ENCODE measurements at regions not wholly inside any gene's neighbourhood (a gene's known extent, or its start where the extent isn't known, plus 50 kb on each side); places are given as distances from the start of the nearest gene placed in this dataset.

DNA sequence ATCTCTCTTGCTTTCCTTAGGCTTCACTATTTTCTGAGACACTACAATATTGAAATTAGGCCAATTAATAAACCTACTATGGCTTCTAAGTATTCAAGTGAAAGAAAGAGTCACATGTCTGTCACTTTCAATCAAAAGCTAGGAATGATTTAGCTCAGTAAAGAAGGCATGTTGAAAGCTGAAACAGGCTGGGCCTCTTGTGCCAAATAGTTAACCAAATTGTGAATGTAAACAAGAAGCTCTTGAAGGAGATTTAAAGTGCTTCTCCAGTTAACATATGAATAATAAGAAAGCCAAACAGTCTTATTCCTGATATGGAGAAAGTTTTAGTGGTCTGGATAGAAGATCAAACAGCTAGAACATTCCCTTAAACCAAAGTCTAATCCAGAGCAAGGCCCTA lies 236.3 kb downstream of the OTOR start:
- no peak overlapping the region for H3K4me3 ChIP-seq (ENCODE audit: insufficient read depth, low read depth, low read length, poor library complexity, severe bottlenecking)
- no peaks in the 10 kb centered on the region for H3K9me3 ChIP-seq (ENCODE audit: control insufficient read depth, low read length)
- no peaks in the 10 kb centered on the region for H3K4me1 ChIP-seq (ENCODE audit: control insufficient read depth, insufficient read depth, low read length, poor library complexity, severe bottlenecking)
- H3K27ac ChIP-seq (ENCODE audit: insufficient read depth, low read length, poor library complexity, severe bottlenecking): no peak overlapping the region
- DNase-seq: no peak
- no peaks in the 10 kb centered on the region for H3K36me3 ChIP-seq (ENCODE audit: control insufficient read depth, insufficient read depth, low read length)
- H3K27me3 ChIP-seq (replicated peaks; ENCODE audit: control insufficient read depth, insufficient read depth, low read length, poor library complexity, severe bottlenecking): no peaks in the 10 kb centered on the region

DNA sequence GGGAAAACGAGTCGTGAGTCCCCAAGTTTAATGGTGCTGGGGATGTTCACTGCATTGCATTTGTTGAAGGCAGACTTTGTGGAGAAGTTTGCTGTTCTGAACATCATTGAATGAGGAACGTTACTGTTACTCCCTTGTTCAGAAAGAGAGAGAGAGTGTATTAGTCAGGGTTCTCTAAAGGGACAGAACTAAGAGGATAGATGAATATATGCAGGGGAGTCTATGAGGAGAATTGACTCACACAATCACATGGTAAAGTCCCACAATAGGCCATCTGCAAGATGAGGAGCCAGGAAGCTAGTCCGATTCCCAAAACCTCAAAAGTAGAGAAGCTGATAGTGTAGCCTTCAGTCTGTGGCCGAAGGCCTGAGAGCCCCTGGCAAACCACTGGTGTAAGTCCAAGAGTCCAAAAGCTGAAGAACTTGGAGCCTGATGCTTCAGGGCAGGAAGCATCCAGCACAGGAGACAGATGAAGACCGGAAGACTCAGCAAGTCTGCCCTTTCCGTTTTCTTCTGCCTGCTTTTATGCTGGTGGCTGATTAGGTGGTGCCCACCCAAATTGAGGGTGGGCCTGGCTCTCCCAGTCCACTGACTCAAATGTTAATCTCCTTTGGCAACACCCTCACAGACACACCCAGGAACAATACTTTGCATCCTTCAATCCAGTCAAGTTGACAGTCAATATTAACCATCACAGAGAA lies 223.5 kb upstream of the PCSK2 start:
- Histone ChIP-seq H3K4me1 (ENCODE audit: control insufficient read depth, insufficient read depth, low read length, poor library complexity, severe bottlenecking) (no peaks in the 10 kb centered on the region), H3K27ac (ENCODE audit: insufficient read depth, low read length, poor library complexity, severe bottlenecking) (no peak overlapping the region), H3K9me3 (ENCODE audit: control insufficient read depth, low read length) (no peaks in the 10 kb centered on the region), H3K27me3 (replicated peaks; ENCODE audit: control insufficient read depth, insufficient read depth, low read length, poor library complexity, severe bottlenecking) (no peaks in the 10 kb centered on the region), H3K4me3 (ENCODE audit: insufficient read depth, low read depth, low read length, poor library complexity, severe bottlenecking) (no peak overlapping the region), H3K36me3 (ENCODE audit: control insufficient read depth, insufficient read depth, low read length) (no peaks in the 10 kb centered on the region)
- DNase-seq: no peak

DNA sequence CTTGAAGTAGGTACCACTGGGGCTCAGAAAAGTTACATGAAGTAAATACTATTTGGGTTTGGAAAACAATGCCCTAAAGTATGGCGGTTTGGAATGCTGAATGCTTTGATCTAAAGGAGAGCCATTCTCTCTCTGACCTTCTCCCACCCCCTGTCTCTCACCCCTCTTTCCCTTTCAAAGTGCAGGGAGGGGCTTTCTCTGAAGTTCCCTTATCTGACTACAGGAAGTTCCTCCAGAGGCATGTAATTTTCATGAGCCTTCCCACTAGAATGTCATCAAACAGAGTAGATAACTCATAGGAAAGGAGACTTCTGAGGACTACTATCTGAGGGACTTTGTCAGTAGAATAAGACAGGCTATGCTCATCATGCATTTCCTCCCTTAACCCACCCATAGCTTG lies 216.7 kb upstream of the PCSK2 start:
- Histone ChIP-seq H3K4me1 (ENCODE audit: control insufficient read depth, insufficient read depth, low read length, poor library complexity, severe bottlenecking) (no peaks in the 10 kb centered on the region), H3K27ac (ENCODE audit: insufficient read depth, low read length, poor library complexity, severe bottlenecking) (no peak overlapping the region), H3K27me3 (replicated peaks; ENCODE audit: control insufficient read depth, insufficient read depth, low read length, poor library complexity, severe bottlenecking) (no peaks in the 10 kb centered on the region), H3K36me3 (ENCODE audit: control insufficient read depth, insufficient read depth, low read length) (no peaks in the 10 kb centered on the region), H3K4me3 (ENCODE audit: insufficient read depth, low read depth, low read length, poor library complexity, severe bottlenecking) (no peak overlapping the region), H3K9me3 (ENCODE audit: control insufficient read depth, low read length) (no peaks in the 10 kb centered on the region)
- no peak for DNase-seq

DNA sequence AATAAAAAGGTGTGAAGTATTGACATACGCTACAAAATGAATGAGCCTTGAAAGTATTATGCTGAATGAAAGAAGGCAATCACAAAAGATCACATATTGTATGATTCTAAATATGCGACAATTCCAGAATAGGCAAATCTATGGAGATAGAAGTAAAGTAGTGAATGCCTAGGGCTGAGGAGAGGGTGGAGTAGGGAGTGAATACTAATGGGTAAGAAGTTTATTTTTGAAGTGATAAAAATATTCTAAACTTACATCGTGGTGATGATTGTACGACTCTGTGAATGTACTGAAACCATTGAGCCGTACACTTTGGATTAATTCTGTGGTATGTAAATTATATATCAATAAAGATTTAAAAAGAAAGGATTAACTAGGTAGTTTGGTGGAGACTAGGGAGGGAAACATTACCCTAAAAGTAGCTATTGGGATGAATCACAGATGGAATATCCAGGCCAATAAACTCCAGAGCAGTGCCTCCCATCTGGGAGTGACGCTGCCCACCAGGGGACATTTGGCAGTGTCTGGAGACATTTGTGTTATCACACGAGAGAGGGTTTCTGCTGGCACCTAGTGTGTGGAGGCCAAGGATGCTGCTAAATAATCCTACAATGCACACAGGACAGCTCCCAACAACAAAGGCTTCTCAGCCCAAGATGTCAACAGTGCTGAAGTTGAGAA lies 214.2 kb upstream of the PCSK2 start:
- no peaks in the 10 kb centered on the region for H3K36me3 ChIP-seq (ENCODE audit: control insufficient read depth, insufficient read depth, low read length)
- H3K4me3 ChIP-seq (ENCODE audit: insufficient read depth, low read depth, low read length, poor library complexity, severe bottlenecking): no peak overlapping the region
- no peaks in the 10 kb centered on the region for H3K9me3 ChIP-seq (ENCODE audit: control insufficient read depth, low read length)
- no peaks in the 10 kb centered on the region for H3K27me3 ChIP-seq (replicated peaks; ENCODE audit: control insufficient read depth, insufficient read depth, low read length, poor library complexity, severe bottlenecking)
- no peak overlapping the region for H3K27ac ChIP-seq (ENCODE audit: insufficient read depth, low read length, poor library complexity, severe bottlenecking)
- H3K4me1 ChIP-seq (ENCODE audit: control insufficient read depth, insufficient read depth, low read length, poor library complexity, severe bottlenecking): no peaks in the 10 kb centered on the region
- no peak for DNase-seq

DNA sequence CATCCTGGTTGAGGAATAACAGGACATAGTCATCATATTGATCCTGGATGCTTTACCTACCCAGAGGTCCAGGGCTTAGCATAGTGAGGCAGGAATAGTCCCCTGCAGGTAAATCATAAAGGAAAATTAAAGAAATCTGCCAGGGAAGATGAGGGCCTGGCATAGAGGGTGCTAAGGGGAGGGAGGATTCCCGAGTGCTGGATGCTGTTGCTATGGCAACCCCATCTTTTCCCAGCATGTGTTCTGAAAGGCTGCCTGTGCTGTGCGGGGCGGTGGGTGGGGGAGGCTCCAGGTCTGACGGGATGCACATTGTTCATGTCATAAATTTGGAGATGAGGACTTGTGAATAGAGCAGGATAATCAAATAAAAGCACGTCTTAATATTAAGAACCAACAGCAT lies 212.6 kb upstream of the PCSK2 start:
- Histone ChIP-seq H3K27ac (ENCODE audit: insufficient read depth, low read length, poor library complexity, severe bottlenecking) (no peak overlapping the region), H3K4me3 (ENCODE audit: insufficient read depth, low read depth, low read length, poor library complexity, severe bottlenecking) (no peak overlapping the region)
- DNase-seq: no peak

DNA sequence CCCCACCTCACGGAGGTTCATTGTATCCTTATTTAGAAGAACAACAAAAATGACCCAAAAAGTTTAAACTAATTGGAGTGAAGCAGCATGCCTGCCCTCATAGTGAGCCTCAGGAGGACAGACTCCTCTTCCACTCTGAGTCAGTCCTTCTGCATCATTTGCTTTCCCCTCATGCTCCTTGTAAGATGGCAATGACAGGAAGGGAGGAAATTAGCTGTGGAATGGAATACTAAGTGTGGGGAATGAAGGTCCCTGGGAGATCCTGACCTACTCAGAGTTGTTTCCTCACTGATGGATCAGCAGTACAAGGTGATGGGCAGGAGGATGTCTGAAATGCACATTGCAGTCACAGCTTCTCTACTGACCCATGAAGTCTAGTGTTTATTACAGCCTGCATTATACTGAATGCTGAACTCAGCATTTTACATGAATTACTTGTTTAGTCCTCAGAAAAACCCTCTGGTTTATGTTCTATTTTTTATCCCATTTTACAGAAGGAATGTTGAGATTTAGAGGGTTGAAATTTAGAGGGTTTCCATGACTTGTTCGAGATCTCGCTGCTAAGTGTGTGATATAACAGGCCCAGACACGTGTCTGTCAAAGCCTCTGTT lies 212.0 kb upstream of the PCSK2 start:
- Histone ChIP-seq H3K36me3 (ENCODE audit: control insufficient read depth, insufficient read depth, low read length) (no peaks in the 10 kb centered on the region), H3K27me3 (replicated peaks; ENCODE audit: control insufficient read depth, insufficient read depth, low read length, poor library complexity, severe bottlenecking) (no peaks in the 10 kb centered on the region)

More for the DNA sequence above, 212.6 kb upstream of the PCSK2 start:
- Histone ChIP-seq H3K27me3 (replicated peaks; ENCODE audit: control insufficient read depth, insufficient read depth, low read length, poor library complexity, severe bottlenecking) (no peaks in the 10 kb centered on the region), H3K9me3 (ENCODE audit: control insufficient read depth, low read length) (no peaks in the 10 kb centered on the region), H3K4me1 (ENCODE audit: control insufficient read depth, insufficient read depth, low read length, poor library complexity, severe bottlenecking) (no peaks in the 10 kb centered on the region), H3K36me3 (ENCODE audit: control insufficient read depth, insufficient read depth, low read length) (no peaks in the 10 kb centered on the region)

DNA sequence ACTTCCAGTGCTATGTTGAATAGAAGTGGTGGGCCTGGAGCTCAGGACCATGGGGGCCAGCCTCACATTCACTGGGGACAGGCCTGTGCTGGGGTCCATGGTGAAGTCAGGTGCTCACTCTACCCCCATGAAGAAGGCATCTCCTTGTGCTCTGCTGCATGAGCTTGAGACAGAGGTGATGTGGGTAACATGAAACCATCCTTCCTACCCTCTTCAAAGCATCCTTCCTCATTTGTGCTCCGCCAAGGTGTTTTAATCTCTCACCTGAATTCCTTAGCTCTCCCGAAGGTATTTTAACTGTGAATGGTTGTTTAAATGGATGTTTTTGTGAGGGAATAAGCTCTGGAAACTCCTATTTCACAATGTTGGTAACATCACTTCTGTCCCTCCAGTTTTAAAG lies 209.6 kb upstream of the PCSK2 start:
- H3K36me3 ChIP-seq (ENCODE audit: control insufficient read depth, insufficient read depth, low read length): no peaks in the 10 kb centered on the region
- H3K27ac ChIP-seq (ENCODE audit: insufficient read depth, low read length, poor library complexity, severe bottlenecking): no peak overlapping the region
- H3K27me3 ChIP-seq (replicated peaks; ENCODE audit: control insufficient read depth, insufficient read depth, low read length, poor library complexity, severe bottlenecking): no peaks in the 10 kb centered on the region
- no peak for DNase-seq
- H3K4me1 ChIP-seq (ENCODE audit: control insufficient read depth, insufficient read depth, low read length, poor library complexity, severe bottlenecking): no peaks in the 10 kb centered on the region
- H3K9me3 ChIP-seq (ENCODE audit: control insufficient read depth, low read length): no peaks in the 10 kb centered on the region
- H3K4me3 ChIP-seq (ENCODE audit: insufficient read depth, low read depth, low read length, poor library complexity, severe bottlenecking): no peak overlapping the region

More for the DNA sequence above, 212.0 kb upstream of the PCSK2 start:
- Histone ChIP-seq H3K4me1 (ENCODE audit: control insufficient read depth, insufficient read depth, low read length, poor library complexity, severe bottlenecking) (no peaks in the 10 kb centered on the region), H3K4me3 (ENCODE audit: insufficient read depth, low read depth, low read length, poor library complexity, severe bottlenecking) (no peak overlapping the region), H3K27ac (ENCODE audit: insufficient read depth, low read length, poor library complexity, severe bottlenecking) (no peak overlapping the region), H3K9me3 (ENCODE audit: control insufficient read depth, low read length) (no peaks in the 10 kb centered on the region)
- DNase-seq: no peak

DNA sequence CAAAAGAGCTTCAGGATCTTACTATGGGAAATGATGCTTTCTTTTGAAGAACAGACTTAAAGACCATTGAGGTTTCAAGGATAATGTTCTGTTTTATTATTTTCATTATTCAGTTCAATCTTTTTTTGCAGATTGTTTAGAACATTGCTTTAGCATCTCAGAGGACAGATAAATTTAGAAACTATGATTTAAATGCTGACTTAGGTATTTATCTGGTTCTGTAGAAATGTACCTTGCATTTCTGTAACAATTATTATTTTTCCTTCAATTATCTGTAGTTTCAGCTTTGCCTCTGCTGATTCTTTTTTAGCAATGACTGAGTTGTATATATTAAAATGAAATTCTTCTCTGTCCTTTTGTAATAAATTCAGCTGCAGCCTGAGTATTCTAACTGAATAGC lies 205.4 kb upstream of the PCSK2 start:
- Histone ChIP-seq H3K36me3 (ENCODE audit: control insufficient read depth, insufficient read depth, low read length) (no peaks in the 10 kb centered on the region), H3K4me3 (ENCODE audit: insufficient read depth, low read depth, low read length, poor library complexity, severe bottlenecking) (no peak overlapping the region), H3K27ac (ENCODE audit: insufficient read depth, low read length, poor library complexity, severe bottlenecking) (no peak overlapping the region), H3K27me3 (replicated peaks; ENCODE audit: control insufficient read depth, insufficient read depth, low read length, poor library complexity, severe bottlenecking) (no peaks in the 10 kb centered on the region), H3K4me1 (ENCODE audit: control insufficient read depth, insufficient read depth, low read length, poor library complexity, severe bottlenecking) (no peaks in the 10 kb centered on the region), H3K9me3 (ENCODE audit: control insufficient read depth, low read length) (no peaks in the 10 kb centered on the region)
- DNase-seq: no peak

DNA sequence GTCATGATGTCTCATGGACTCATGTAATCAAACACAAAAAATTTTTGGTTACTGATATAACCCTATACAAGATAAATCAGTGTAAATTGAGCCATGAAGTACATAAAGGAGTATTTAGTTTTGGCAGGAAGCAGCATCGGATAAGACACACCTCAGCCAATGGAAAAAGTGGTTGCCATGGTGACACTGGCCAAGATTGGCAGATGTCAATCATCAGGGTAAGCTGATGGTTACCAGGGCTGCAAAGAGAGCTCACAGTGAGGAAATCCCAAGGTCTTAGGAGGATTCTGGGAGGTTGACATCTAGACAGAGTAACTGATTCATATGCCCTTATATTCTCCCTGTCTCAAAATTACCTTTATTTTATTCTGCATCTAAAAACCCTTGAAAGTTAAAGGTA lies 203.8 kb upstream of the PCSK2 start:
- no peak for DNase-seq
- H3K4me3 ChIP-seq (ENCODE audit: insufficient read depth, low read depth, low read length, poor library complexity, severe bottlenecking): no peak overlapping the region

DNA sequence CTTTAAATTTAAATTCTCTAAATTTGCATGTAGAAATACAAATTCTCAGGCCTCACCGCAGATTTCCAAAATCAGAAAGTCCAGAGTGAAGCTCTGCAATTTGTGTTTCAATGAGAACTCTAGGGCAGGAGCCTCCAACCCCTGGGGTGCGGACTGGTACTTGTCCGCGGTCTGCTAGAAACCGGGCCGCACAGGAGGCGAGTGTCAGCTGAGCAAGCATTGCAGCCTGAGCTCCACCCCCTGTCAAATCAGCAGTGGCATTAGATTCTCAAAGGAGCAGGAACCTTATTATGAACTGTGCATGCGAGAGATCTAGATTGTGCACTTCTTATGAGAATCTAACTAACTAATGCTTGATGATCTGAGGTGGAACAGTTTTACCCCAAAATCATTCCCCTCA lies 203.0 kb upstream of the PCSK2 start:
- Histone ChIP-seq H3K4me3 (ENCODE audit: insufficient read depth, low read depth, low read length, poor library complexity, severe bottlenecking) (no peak overlapping the region), H3K4me1 (ENCODE audit: control insufficient read depth, insufficient read depth, low read length, poor library complexity, severe bottlenecking) (no peaks in the 10 kb centered on the region), H3K36me3 (ENCODE audit: control insufficient read depth, insufficient read depth, low read length) (no peaks in the 10 kb centered on the region), H3K27me3 (replicated peaks; ENCODE audit: control insufficient read depth, insufficient read depth, low read length, poor library complexity, severe bottlenecking) (no peaks in the 10 kb centered on the region), H3K27ac (ENCODE audit: insufficient read depth, low read length, poor library complexity, severe bottlenecking) (no peak overlapping the region), H3K9me3 (ENCODE audit: control insufficient read depth, low read length) (no peaks in the 10 kb centered on the region)
- no peak for DNase-seq

More for the DNA sequence above, 203.8 kb upstream of the PCSK2 start:
- Histone ChIP-seq H3K9me3 (ENCODE audit: control insufficient read depth, low read length) (no peaks in the 10 kb centered on the region), H3K27ac (ENCODE audit: insufficient read depth, low read length, poor library complexity, severe bottlenecking) (no peak overlapping the region), H3K27me3 (replicated peaks; ENCODE audit: control insufficient read depth, insufficient read depth, low read length, poor library complexity, severe bottlenecking) (no peaks in the 10 kb centered on the region), H3K4me1 (ENCODE audit: control insufficient read depth, insufficient read depth, low read length, poor library complexity, severe bottlenecking) (no peaks in the 10 kb centered on the region), H3K36me3 (ENCODE audit: control insufficient read depth, insufficient read depth, low read length) (no peaks in the 10 kb centered on the region)

All from effector memory CD4-positive, alpha-beta T cell (primary cell).